GM12875 (cell line): ENCODE measurements at regions not wholly inside any gene's neighbourhood (a gene's known extent, or its start where the extent isn't known, plus 50 kb on each side); places are given as distances from the start of the nearest gene placed in this dataset.

Experiments used
- H3K4me3 ChIP-seq: one replicate; pipeline ENCODE4 v1.5.1; 2011; ENCODE audit warnings: low read depth, low read length, control low read depth
- CTCF ChIP-seq: IDR thresholded peaks from 2 replicates; pipeline ENCODE4 v1.5.1; 2011; ENCODE audit warnings: low read depth, mild to moderate bottlenecking, control low read depth, inconsistent platforms, low read length, moderate library complexity, borderline replicate concordance; ENCODE audit not compliant: insufficient read depth

- no peak for TF ChIP-seq CTCF
- H3K4me3 ChIP-seq = no peak overlapping the region
Measured at GRCh38 chr10:3472287-3473051, 299.9 kb upstream of the PITRM1 start.

GRCh38 chr10:3471927-3472286, 299.3 kb upstream of the PITRM1 start:
- no peak for TF ChIP-seq CTCF
- H3K4me3 ChIP-seq = no peak overlapping the region

GRCh38 chr10:3471472-3471871, 298.9 kb upstream of the PITRM1 start:
- no peak overlapping the region for H3K4me3 ChIP-seq
- TF ChIP-seq CTCF = no peak

GRCh38 chr10:3470191-3470590, 297.6 kb upstream of the PITRM1 start:
- no peak overlapping the region for H3K4me3 ChIP-seq
- TF ChIP-seq CTCF = no peak

GRCh38 chr10:3469639-3470020, 297.0 kb upstream of the PITRM1 start:
- H3K4me3 ChIP-seq = no peak overlapping the region
- TF ChIP-seq CTCF = no peak

GRCh38 chr10:3468919-3469638, 296.5 kb upstream of the PITRM1 start:
- TF ChIP-seq CTCF = no peak
- H3K4me3 ChIP-seq = no peak overlapping the region
